ENCODE measurements at regions not wholly inside any gene's neighbourhood (a gene's known extent, or its start where the extent isn't known, plus 50 kb on each side); places are given as distances from the start of the nearest gene placed in this dataset.

GRCh38 chr3:74122281-74122680 is 492.2 kb downstream of the CNTN3 start:
- H3F3A ChIP-seq (ENCODE audit: insufficient read depth, low read length, poor library complexity, severe bottlenecking), result no peaks in the 10 kb centered on the region

GRCh38 chr3:74121761-74122160 is 492.7 kb downstream of the CNTN3 start:
- Histone ChIP-seq H3F3A (ENCODE audit: insufficient read depth, low read length, poor library complexity, severe bottlenecking) (no peaks in the 10 kb centered on the region), H3K4me3 (ENCODE audit: low read length) (no peak overlapping the region), H2AFZ (ENCODE audit: low read depth, low read length) (no peak overlapping the region), H3K79me2 (replicated peaks; ENCODE audit: insufficient read depth, low read length) (no peaks in the 10 kb centered on the region), H4K20me1 (ENCODE audit: insufficient read depth) (no peaks in the 10 kb centered on the region), H3K9me3 (ENCODE audit: low read length) (no peaks in the 10 kb centered on the region), H3K9ac (ENCODE audit: low read length) (no peak overlapping the region), H3K9me2 (ENCODE audit: insufficient read depth, low read length) (no peaks in the 10 kb centered on the region), H3K4me2 (ENCODE audit: low read length) (no peak overlapping the region), H3K27me3 (ENCODE audit: insufficient read depth, low read depth, low read length) (no peaks in the 10 kb centered on the region), H3K27ac (ENCODE audit: low read length) (no peak overlapping the region), H3K36me3 (ENCODE audit: insufficient read depth, low read length) (no peaks in the 10 kb centered on the region)
- TF ChIP-seq CTCF (IDR thresholded peaks at IDR 0.05; ENCODE audit: poor library complexity, severe bottlenecking), result no peak

More at GRCh38 chr3:74122281-74122680, 492.2 kb downstream of the CNTN3 start:
- Histone ChIP-seq H3K27ac (ENCODE audit: low read length) (no peak overlapping the region), H3K4me3 (ENCODE audit: low read length) (no peak overlapping the region), H3K36me3 (ENCODE audit: insufficient read depth, low read length) (no peaks in the 10 kb centered on the region), H3K9me2 (ENCODE audit: insufficient read depth, low read length) (no peaks in the 10 kb centered on the region), H2AFZ (ENCODE audit: low read depth, low read length) (no peak overlapping the region), H3K27me3 (ENCODE audit: insufficient read depth, low read depth, low read length) (no peaks in the 10 kb centered on the region), H3K4me2 (ENCODE audit: low read length) (no peak overlapping the region), H3K9ac (ENCODE audit: low read length) (no peak overlapping the region), H3K79me2 (replicated peaks; ENCODE audit: insufficient read depth, low read length) (no peaks in the 10 kb centered on the region), H3K9me3 (ENCODE audit: low read length) (no peaks in the 10 kb centered on the region), H4K20me1 (ENCODE audit: insufficient read depth) (no peaks in the 10 kb centered on the region)
- no peak for TF ChIP-seq RAD21 (conservative IDR thresholded peaks at IDR 0.05)
- no peak for TF ChIP-seq CTCF (IDR thresholded peaks at IDR 0.05; ENCODE audit: poor library complexity, severe bottlenecking)
- TF ChIP-seq EP300 (conservative IDR thresholded peaks at IDR 0.05; ENCODE audit: poor library complexity, severe bottlenecking), result no peak
- TF ChIP-seq REST (IDR thresholded peaks at IDR 0.05; ENCODE audit: borderline replicate concordance), result no peak
- TF ChIP-seq POLR2AphosphoS5 (IDR thresholded peaks at IDR 0.05), result no peak
- no peak for TF ChIP-seq SMC3 (conservative IDR thresholded peaks at IDR 0.05; ENCODE audit: poor library complexity)
- TF ChIP-seq MXI1 (conservative IDR thresholded peaks at IDR 0.05; ENCODE audit: poor library complexity, severe bottlenecking), result no peak
- TF ChIP-seq EZH2 (IDR thresholded peaks at IDR 0.05; ENCODE audit: borderline replicate concordance, insufficient read depth, low read length, poor library complexity, severe bottlenecking), result no peak
- no peak for TF ChIP-seq TAF1 (IDR thresholded peaks at IDR 0.05; ENCODE audit: low read depth)
